Islet of Langerhans (tissue), 1 donor: ENCODE measurements at regions not wholly inside any gene's neighbourhood (a gene's known extent, or its start where the extent isn't known, plus 50 kb on each side); places are given as distances from the start of the nearest gene placed in this dataset.

Experiments used
- FAIRE-seq: peaks from one replicate; lab custom pipeline; 2011; peaks lifted over from hg19 to GRCh38; lab: Jason Lieb, UNC

- no peak for FAIRE-seq
These were observed 122.6 kb upstream of the TWIST2 start for GRCh38 chr2:238725298-238725697.

GRCh38 chr2:238726670-238727584 lies 121.0 kb upstream of the TWIST2 start:
- no peak for FAIRE-seq

GRCh38 chr2:238727585-238728329 lies 120.1 kb upstream of the TWIST2 start:
- no peak for FAIRE-seq

GRCh38 chr2:238728330-238729260 lies 119.3 kb upstream of the TWIST2 start:
- FAIRE-seq, result no peak

GRCh38 chr2:238729261-238729935 lies 118.5 kb upstream of the TWIST2 start:
- FAIRE-seq, result no peak

GRCh38 chr2:238730001-238730669 lies 117.8 kb upstream of the TWIST2 start:
- no peak for FAIRE-seq

GRCh38 chr2:238730881-238731280 lies 117.0 kb upstream of the TWIST2 start:
- no peak for FAIRE-seq

- no peak for FAIRE-seq
These were observed 115.9 kb upstream of the TWIST2 start for GRCh38 chr2:238731961-238732360.

GRCh38 chr2:238738917-238739316 lies 109.0 kb upstream of the TWIST2 start:
- no peak for FAIRE-seq

GRCh38 chr2:238739668-238740067 lies 108.2 kb upstream of the TWIST2 start:
- no peak for FAIRE-seq

- no peak for FAIRE-seq
These were observed 106.6 kb upstream of the TWIST2 start for GRCh38 chr2:238741277-238741676.

- no peak for FAIRE-seq
These were observed 105.8 kb upstream of the TWIST2 start for GRCh38 chr2:238742066-238742465.

- no peak for FAIRE-seq
These were observed 105.2 kb upstream of the TWIST2 start for GRCh38 chr2:238742664-238743063.

GRCh38 chr2:238743243-238744065 lies 104.4 kb upstream of the TWIST2 start:
- no peak for FAIRE-seq

GRCh38 chr2:238744951-238745350 lies 102.9 kb upstream of the TWIST2 start:
- no peak for FAIRE-seq

GRCh38 chr2:238745997-238746396 lies 101.9 kb upstream of the TWIST2 start:
- no peak for FAIRE-seq

- FAIRE-seq, result no peak
These were observed 100.8 kb upstream of the TWIST2 start for GRCh38 chr2:238747114-238747513.

GRCh38 chr2:238747557-238747956 lies 100.3 kb upstream of the TWIST2 start:
- FAIRE-seq, result no peak

GRCh38 chr2:238750212-238750904 lies 97.5 kb upstream of the TWIST2 start:
- no peak for FAIRE-seq

GRCh38 chr2:238754259-238754658 lies 93.6 kb upstream of the TWIST2 start:
- no peak for FAIRE-seq
